DND-41 (cell line): ENCODE measurements at regions not wholly inside any gene's neighbourhood (a gene's known extent, or its start where the extent isn't known, plus 50 kb on each side); places are given as distances from the start of the nearest gene placed in this dataset.

Experiments used
- ATAC-seq: fragments of 200-7000 bp; cut with Tn5 transposase; 3 replicates; pipeline ENCODE4 v1.9.1; 2021; ENCODE audit warnings: low read depth; ENCODE audit not compliant: insufficient read depth
- DNase-seq: peaks from one replicate; pipeline ENCODE4 v3.0.0-alpha.2; 2020
- H2AFZ ChIP-seq: 2 replicates; pipeline ENCODE4 v1.6.0; 2012; ENCODE audit warnings: low read depth, low read length
- H3K27ac ChIP-seq: 2 replicates; pipeline ENCODE4 v1.5.1; 2012; ENCODE audit warnings: low read length, inconsistent platforms
- H3K27me3 ChIP-seq: fragments of 200-600 bp; sonication (generic); 2 replicates; pipeline ENCODE4 v1.6.0; 2012; ENCODE audit warnings: low read length, mild to moderate bottlenecking, inconsistent platforms; ENCODE audit not compliant: insufficient read depth, poor library complexity
- H3K36me3 ChIP-seq: 2 replicates; pipeline ENCODE4 v1.5.1; 2012; ENCODE audit warnings: low read length, inconsistent platforms; ENCODE audit not compliant: insufficient read depth
- H3K4me1 ChIP-seq: 2 replicates; pipeline ENCODE4 v1.5.1; 2012; ENCODE audit warnings: mild to moderate bottlenecking, low read length; ENCODE audit not compliant: insufficient read depth
- H3K4me2 ChIP-seq: 2 replicates; pipeline ENCODE4 v1.6.0; 2012; ENCODE audit warnings: mild to moderate bottlenecking, moderate library complexity, low read length, inconsistent platforms; ENCODE audit not compliant: insufficient read depth
- H3K4me3 ChIP-seq, 2 experiments: fragments of 200-600 bp in 1 of 2; shearing (Covaris generic) in 1 of 2; 2 replicates each; pipeline ENCODE4 v1.5.1; 2012 to 2016; ENCODE audit warnings: inconsistent platforms in 2 of 2, low read length in 2 of 2, mild to moderate bottlenecking in 2 of 2, low read depth in 1 of 2, moderate library complexity in 1 of 2
- H3K79me2 ChIP-seq: 2 replicates; pipeline ENCODE4 v1.6.0; 2012; ENCODE audit warnings: low read length, inconsistent platforms; ENCODE audit not compliant: insufficient read depth
- H3K9ac ChIP-seq: 2 replicates; pipeline ENCODE4 v1.6.0; 2012; ENCODE audit warnings: low read depth, mild to moderate bottlenecking, inconsistent platforms, low read length, moderate library complexity
- H3K9me3 ChIP-seq: 2 replicates; pipeline ENCODE4 v1.5.1; 2012; ENCODE audit warnings: low read length, moderate library complexity, mild to moderate bottlenecking, inconsistent platforms; ENCODE audit not compliant: insufficient read depth, severe bottlenecking
- H4K20me1 ChIP-seq: 2 replicates; pipeline ENCODE4 v1.6.0; 2012; ENCODE audit warnings: low read length; ENCODE audit not compliant: insufficient read depth
- CTCF ChIP-seq: IDR thresholded peaks from 2 replicates; pipeline ENCODE4 v1.5.1; 2012; ENCODE audit warnings: borderline replicate concordance, low read length, moderate library complexity, mild to moderate bottlenecking; ENCODE audit not compliant: poor library complexity, severe bottlenecking; ENCODE audit errors: extremely low read depth
- EZH2 ChIP-seq: IDR thresholded peaks from 3 replicates; pipeline ENCODE4 v1.6.1; 2012; ENCODE audit warnings: borderline replicate concordance, low read depth, mild to moderate bottlenecking, moderate library complexity, low read length, inconsistent platforms; ENCODE audit not compliant: severe bottlenecking

DNA sequence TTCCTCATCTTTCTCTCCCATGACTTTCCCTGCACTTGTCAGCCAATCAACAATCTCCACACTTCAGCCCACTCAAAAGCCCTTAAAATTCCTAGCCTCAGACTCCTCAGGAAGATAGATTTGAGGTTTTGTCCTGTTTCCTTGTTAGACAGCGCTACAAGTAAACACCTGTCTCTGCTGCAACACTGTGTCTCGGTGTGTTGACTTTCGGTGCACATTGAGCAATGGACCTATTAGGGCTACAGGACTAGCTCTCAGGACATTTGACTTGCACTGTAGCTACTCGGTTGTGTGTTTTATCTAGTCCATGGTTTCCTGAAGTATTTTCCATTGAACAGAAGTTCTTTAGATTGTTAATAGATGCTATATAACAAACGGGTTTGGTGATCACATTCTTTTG is 140.9 kb upstream of the XPO1 start:
- Histone ChIP-seq H3K27ac (no peak overlapping the region), H3K27me3 (no peaks in the 10 kb centered on the region), H3K9me3 (peaks cover 12% of the 10 kb centered on the region), H3K4me3 (no peak overlapping the region), H3K79me2 (no peaks in the 10 kb centered on the region), H2AFZ (no peak overlapping the region), H3K9ac (no peak overlapping the region), H3K4me2 (no peak overlapping the region), H3K36me3 (no peaks in the 10 kb centered on the region), H3K4me1 (no peaks in the 10 kb centered on the region), H4K20me1 (no peaks in the 10 kb centered on the region)
- TF ChIP-seq CTCF (no peak), EZH2 (no peak)
- ATAC-seq (no peak), DNase-seq (no peak)

- no peak overlapping the region for H3K4me2 ChIP-seq
- no peak overlapping the region for H3K4me3 ChIP-seq
- H3K4me1 ChIP-seq, result no peaks in the 10 kb centered on the region
- H3K79me2 ChIP-seq, result no peaks in the 10 kb centered on the region
- H2AFZ ChIP-seq, result no peak overlapping the region
- TF ChIP-seq EZH2 (no peak), CTCF (no peak)
- no peak overlapping the region for H3K27ac ChIP-seq
- peaks cover 12% of the 10 kb centered on the region for H3K9me3 ChIP-seq
- no peaks in the 10 kb centered on the region for H3K36me3 ChIP-seq
- no peak overlapping the region for H3K9ac ChIP-seq
- ATAC-seq (no peak), DNase-seq (no peak)
- no peaks in the 10 kb centered on the region for H4K20me1 ChIP-seq
- H3K27me3 ChIP-seq, result no peaks in the 10 kb centered on the region
Measured at GRCh38 chr2:61677942-61678341, 139.8 kb upstream of the XPO1 start.

DNA sequence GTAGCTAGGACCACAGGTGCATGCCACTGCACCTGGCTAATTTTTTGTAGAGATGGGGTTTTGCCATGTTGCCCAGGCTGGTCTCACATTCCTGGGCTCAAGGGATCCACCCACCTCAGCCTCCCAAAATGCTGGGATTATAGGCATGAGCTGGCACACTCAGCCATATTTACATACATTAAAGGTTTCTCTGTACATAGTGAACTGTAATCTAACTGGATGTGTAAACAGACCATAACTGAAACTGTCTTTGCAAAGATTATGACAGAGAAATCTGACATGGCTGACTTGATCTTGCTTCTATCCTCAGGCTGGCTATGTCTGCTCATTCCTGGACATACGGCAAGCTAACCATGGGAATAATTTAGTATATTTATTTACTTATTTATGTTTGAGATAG is 139.2 kb upstream of the XPO1 start:
- Histone ChIP-seq H3K9ac (no peak overlapping the region), H2AFZ (no peak overlapping the region), H3K4me3 (no peak overlapping the region), H3K4me1 (no peaks in the 10 kb centered on the region), H3K9me3 (peaks cover 12% of the 10 kb centered on the region), H3K27me3 (no peaks in the 10 kb centered on the region), H3K4me2 (no peak overlapping the region), H3K27ac (no peak overlapping the region), H3K36me3 (no peaks in the 10 kb centered on the region), H3K79me2 (no peaks in the 10 kb centered on the region), H4K20me1 (no peaks in the 10 kb centered on the region)
- ATAC-seq (no peak), DNase-seq (no peak)
- no peak for TF ChIP-seq CTCF
- no peak for TF ChIP-seq EZH2

DNA sequence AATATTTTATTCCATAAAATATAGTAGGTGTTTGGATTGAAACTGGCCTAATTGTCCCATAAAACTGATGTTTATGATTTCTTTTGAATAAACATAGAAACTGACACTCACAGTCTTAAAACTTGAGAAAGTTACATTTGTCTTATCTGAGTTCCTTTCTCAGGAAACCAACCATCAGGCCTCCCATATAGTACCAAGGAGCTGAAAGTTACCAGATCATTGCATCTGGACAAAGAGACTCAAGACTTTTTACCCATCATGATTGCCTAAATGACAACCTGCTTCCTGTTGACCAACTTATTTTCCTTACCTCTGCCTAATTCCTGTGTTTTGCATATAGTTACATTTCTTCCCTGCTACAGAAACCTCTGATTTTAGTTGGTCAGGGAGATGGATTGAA is 137.0 kb upstream of the XPO1 start:
- H2AFZ ChIP-seq, result no peak overlapping the region
- TF ChIP-seq CTCF, result no peak
- no peak for TF ChIP-seq EZH2
- no peak overlapping the region for H3K27ac ChIP-seq
- H3K4me2 ChIP-seq, result no peak overlapping the region
- H3K9ac ChIP-seq, result no peak overlapping the region
- H3K36me3 ChIP-seq, result no peaks in the 10 kb centered on the region
- no peaks in the 10 kb centered on the region for H3K79me2 ChIP-seq
- no peak overlapping the region for H3K4me3 ChIP-seq
- no peaks in the 10 kb centered on the region for H4K20me1 ChIP-seq
- no peak for ATAC-seq
- peaks cover 13% of the 10 kb centered on the region; the same call in 1 of the 2 replicates for H3K4me1 ChIP-seq
- no peaks in the 10 kb centered on the region for H3K27me3 ChIP-seq
- DNase-seq, result no peak
- peaks cover 12% of the 10 kb centered on the region for H3K9me3 ChIP-seq
